C4-2B (cell line): ENCODE measurements at regions not wholly inside any gene's neighbourhood (a gene's known extent, or its start where the extent isn't known, plus 50 kb on each side); places are given as distances from the start of the nearest gene placed in this dataset.
"Not testable (repeated sequence)": the region's sequence is repeated elsewhere in the genome, so short reads cannot be mapped to it uniquely, and the experiment has no call there.

Experiments
- ZFX ChIP-seq: fragments of 450-650 bp; IDR thresholded peaks from 2 replicates; pipeline ENCODE4 v1.6.1; 2017
- TF ChIP-seq, protein P1 (sequence below): fragments of 450-650 bp; conservative IDR thresholded peaks from 2 replicates; pipeline ENCODE4 v1.5.1; 2017; ENCODE audit warnings: mild to moderate bottlenecking

DNA sequence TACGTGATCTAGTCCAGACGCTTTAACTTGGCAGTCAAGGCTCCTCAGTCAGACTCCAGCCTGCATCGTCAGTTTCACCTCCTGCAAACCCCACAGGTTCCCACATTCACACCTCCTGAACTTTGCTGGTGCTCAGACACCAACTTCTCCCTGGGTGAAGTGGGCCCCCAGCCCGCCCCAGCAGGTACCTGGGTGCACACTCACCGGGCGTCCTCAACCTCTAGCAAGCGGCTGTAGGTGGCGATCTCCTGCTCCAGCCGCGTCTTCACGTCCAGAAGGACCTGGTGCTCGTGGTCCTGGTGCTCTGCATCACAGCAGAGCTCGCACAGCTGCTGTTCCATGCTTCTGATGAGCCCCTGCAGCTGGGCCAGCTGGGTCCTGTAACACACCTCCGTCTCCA lies 122.9 kb downstream of the TNFRSF13B start:
- TF ChIP-seq, protein P1, sequence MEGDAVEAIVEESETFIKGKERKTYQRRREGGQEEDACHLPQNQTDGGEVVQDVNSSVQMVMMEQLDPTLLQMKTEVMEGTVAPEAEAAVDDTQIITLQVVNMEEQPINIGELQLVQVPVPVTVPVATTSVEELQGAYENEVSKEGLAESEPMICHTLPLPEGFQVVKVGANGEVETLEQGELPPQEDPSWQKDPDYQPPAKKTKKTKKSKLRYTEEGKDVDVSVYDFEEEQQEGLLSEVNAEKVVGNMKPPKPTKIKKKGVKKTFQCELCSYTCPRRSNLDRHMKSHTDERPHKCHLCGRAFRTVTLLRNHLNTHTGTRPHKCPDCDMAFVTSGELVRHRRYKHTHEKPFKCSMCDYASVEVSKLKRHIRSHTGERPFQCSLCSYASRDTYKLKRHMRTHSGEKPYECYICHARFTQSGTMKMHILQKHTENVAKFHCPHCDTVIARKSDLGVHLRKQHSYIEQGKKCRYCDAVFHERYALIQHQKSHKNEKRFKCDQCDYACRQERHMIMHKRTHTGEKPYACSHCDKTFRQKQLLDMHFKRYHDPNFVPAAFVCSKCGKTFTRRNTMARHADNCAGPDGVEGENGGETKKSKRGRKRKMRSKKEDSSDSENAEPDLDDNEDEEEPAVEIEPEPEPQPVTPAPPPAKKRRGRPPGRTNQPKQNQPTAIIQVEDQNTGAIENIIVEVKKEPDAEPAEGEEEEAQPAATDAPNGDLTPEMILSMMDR, result not testable (repeated sequence)
- TF ChIP-seq ZFX, result not testable (repeated sequence)
